ENCODE measurements at regions not wholly inside any gene's neighbourhood (a gene's known extent, or its start where the extent isn't known, plus 50 kb on each side); places are given as distances from the start of the nearest gene placed in this dataset.

- H3K27ac ChIP-seq = no peak overlapping the region
- peaks cover 12% of the 10 kb centered on the region for H3K4me1 ChIP-seq (ENCODE audit: insufficient read depth)
- no peak overlapping the region for H2AFZ ChIP-seq
- peaks cover 76% of the 10 kb centered on the region for H3K27me3 ChIP-seq (replicated peaks; ENCODE audit: insufficient read depth)
- no peaks in the 10 kb centered on the region for H3K79me2 ChIP-seq (ENCODE audit: insufficient read depth)
- H3K9me3 ChIP-seq (ENCODE audit: low read depth) = no peaks in the 10 kb centered on the region
- H3K9ac ChIP-seq = no peak overlapping the region
- in situ Hi-C loops (cut with MboI) = no loop called here
- no peaks in the 10 kb centered on the region for H3K36me3 ChIP-seq (ENCODE audit: low read depth)
- no peak overlapping the region for H3K4me3 ChIP-seq
- H3F3A ChIP-seq (ENCODE audit: insufficient read depth) = peaks cover 15% of the 10 kb centered on the region
- no peak for DNase-seq
- H4K20me1 ChIP-seq (ENCODE audit: insufficient read depth) = no peaks in the 10 kb centered on the region
- H3K4me2 ChIP-seq (ENCODE audit: unreplicated experiment) = no peak overlapping the region
- H3K9me2 ChIP-seq (ENCODE audit: insufficient read depth) = no peaks in the 10 kb centered on the region
- no peak for TF ChIP-seq EZH2 (IDR thresholded peaks at IDR 0.05; ENCODE audit: insufficient read depth, poor library complexity, severe bottlenecking)
- TF ChIP-seq EZH2phosphoT487 (IDR thresholded peaks at IDR 0.05; ENCODE audit: insufficient read depth, low read depth) = no peak
Measured at GRCh38 chr20:22918286-22918983, 116.7 kb upstream of the SSTR4 start.

- H3K9ac ChIP-seq = no peak overlapping the region
- H3K4me3 ChIP-seq = no peak overlapping the region
- DNase-seq = no peak
- no peak overlapping the region for H3K4me2 ChIP-seq (ENCODE audit: unreplicated experiment)
- TF ChIP-seq EZH2 (IDR thresholded peaks at IDR 0.05; ENCODE audit: insufficient read depth, poor library complexity, severe bottlenecking) (no peak), EZH2phosphoT487 (IDR thresholded peaks at IDR 0.05; ENCODE audit: insufficient read depth, low read depth) (no peak)
- H3K9me3 ChIP-seq (ENCODE audit: low read depth) = no peaks in the 10 kb centered on the region
- no peak overlapping the region for H3K27ac ChIP-seq
- no peak overlapping the region for H2AFZ ChIP-seq
- H4K20me1 ChIP-seq (ENCODE audit: insufficient read depth) = no peaks in the 10 kb centered on the region
- peaks cover 52% of the 10 kb centered on the region for H3K27me3 ChIP-seq (replicated peaks; ENCODE audit: insufficient read depth)
- in situ Hi-C loops (cut with MboI) = no loop called here
- peaks cover 17% of the 10 kb centered on the region for H3K4me1 ChIP-seq (ENCODE audit: insufficient read depth)
- H3K36me3 ChIP-seq (ENCODE audit: low read depth) = no peaks in the 10 kb centered on the region
- H3K79me2 ChIP-seq (ENCODE audit: insufficient read depth) = no peaks in the 10 kb centered on the region
- H3F3A ChIP-seq (ENCODE audit: insufficient read depth) = peaks cover 15% of the 10 kb centered on the region
- 79 to 88% methylated on average over 5 of the region's 5 CpGs for WGBS, 2 experiments (ENCODE audit: low coverage in 1 of 2, low lambda C conversion rate in 2 of 2, missing lambda C conversion rate in 2 of 2)
- H3K9me2 ChIP-seq (ENCODE audit: insufficient read depth) = no peaks in the 10 kb centered on the region
Measured at GRCh38 chr20:22920898-22921297, 114.2 kb upstream of the SSTR4 start.

- H3K4me1 ChIP-seq (ENCODE audit: insufficient read depth) = peaks cover 18% of the 10 kb centered on the region
- TF ChIP-seq EZH2 (IDR thresholded peaks at IDR 0.05; ENCODE audit: insufficient read depth, poor library complexity, severe bottlenecking) (no peak), EZH2phosphoT487 (IDR thresholded peaks at IDR 0.05; ENCODE audit: insufficient read depth, low read depth) (peak; percentile 95)
- peaks cover 54% of the 10 kb centered on the region for H3K27me3 ChIP-seq (replicated peaks; ENCODE audit: insufficient read depth)
- H4K20me1 ChIP-seq (ENCODE audit: insufficient read depth) = no peaks in the 10 kb centered on the region
- DNase-seq = peak; percentile 75
- no peaks in the 10 kb centered on the region for H3K9me2 ChIP-seq (ENCODE audit: insufficient read depth)
- peaks cover 15% of the 10 kb centered on the region for H3F3A ChIP-seq (ENCODE audit: insufficient read depth)
- 24 to 26% methylated on average over 7 of the region's 7 CpGs for WGBS, 2 experiments (ENCODE audit: low coverage in 1 of 2, low lambda C conversion rate in 2 of 2, missing lambda C conversion rate in 2 of 2)
- peak overlapping the region; percentile 39 for H3K4me2 ChIP-seq (ENCODE audit: unreplicated experiment)
- no peak overlapping the region for H3K27ac ChIP-seq
- H3K9me3 ChIP-seq (ENCODE audit: low read depth) = no peaks in the 10 kb centered on the region
- no peaks in the 10 kb centered on the region for H3K79me2 ChIP-seq (ENCODE audit: insufficient read depth)
- no peaks in the 10 kb centered on the region for H3K36me3 ChIP-seq (ENCODE audit: low read depth)
- in situ Hi-C loops (cut with MboI) = no loop called here
- no peak overlapping the region for H2AFZ ChIP-seq
- H3K9ac ChIP-seq = no peak overlapping the region
- no peak overlapping the region for H3K4me3 ChIP-seq
Measured at GRCh38 chr20:22921595-22922421, 113.3 kb upstream of the SSTR4 start.

- H3K9ac ChIP-seq = no peak overlapping the region
- H3K4me2 ChIP-seq (ENCODE audit: unreplicated experiment) = no peak overlapping the region
- in situ Hi-C loops (cut with MboI) = no loop called here
- H3K27ac ChIP-seq = no peak overlapping the region
- no peaks in the 10 kb centered on the region for H3K36me3 ChIP-seq (ENCODE audit: low read depth)
- no peaks in the 10 kb centered on the region for H4K20me1 ChIP-seq (ENCODE audit: insufficient read depth)
- WGBS, 2 experiments (ENCODE audit: low coverage in 1 of 2, low lambda C conversion rate in 2 of 2, missing lambda C conversion rate in 2 of 2) = 96 to 97% methylated on average over 2 of the region's 2 CpGs
- H3F3A ChIP-seq (ENCODE audit: insufficient read depth) = peaks cover 15% of the 10 kb centered on the region
- no peak overlapping the region for H2AFZ ChIP-seq
- H3K9me3 ChIP-seq (ENCODE audit: low read depth) = no peaks in the 10 kb centered on the region
- H3K4me3 ChIP-seq = no peak overlapping the region
- no peaks in the 10 kb centered on the region for H3K79me2 ChIP-seq (ENCODE audit: insufficient read depth)
- no peaks in the 10 kb centered on the region for H3K9me2 ChIP-seq (ENCODE audit: insufficient read depth)
- TF ChIP-seq EZH2phosphoT487 (IDR thresholded peaks at IDR 0.05; ENCODE audit: insufficient read depth, low read depth) (no peak), EZH2 (IDR thresholded peaks at IDR 0.05; ENCODE audit: insufficient read depth, poor library complexity, severe bottlenecking) (no peak)
- H3K4me1 ChIP-seq (ENCODE audit: insufficient read depth) = peaks cover 18% of the 10 kb centered on the region
- DNase-seq = no peak
- peaks cover 53% of the 10 kb centered on the region for H3K27me3 ChIP-seq (replicated peaks; ENCODE audit: insufficient read depth)
Measured at GRCh38 chr20:22922987-22923386, 112.1 kb upstream of the SSTR4 start.
